Endothelial cell of umbilical vein (primary cell): ENCODE measurements at regions not wholly inside any gene's neighbourhood (a gene's known extent, or its start where the extent isn't known, plus 50 kb on each side); places are given as distances from the start of the nearest gene placed in this dataset.

ENCODE experiments used
- BruUV-seq: library from RNA; stranded (reverse); fragments of 400-500 nt; replicated peaks from 2 replicates; lab custom pipeline; 2021; lab: Mats Ljungman, UMichigan
- CTCF ChIA-PET: fragments of 300-600, 350-600 bp; sonication (Branson Sonifier 250); formaldehyde crosslinking; loops from one replicate; lab custom pipeline; 2021; ENCODE audit warnings: antibody characterized with exemption, inconsistent platforms; lab: Charles Lee
- POLR2A ChIA-PET: fragments of 300-600, 350-600 bp; sonication (Branson Sonifier 250); formaldehyde crosslinking; loops from one replicate; lab custom pipeline; 2021; ENCODE audit warnings: antibody characterized with exemption, inconsistent platforms; lab: Charles Lee
- DNase-seq: peaks from one replicate; pipeline ENCODE4 v3.0.0-alpha.2; 2011; ENCODE audit warnings: low read depth, low spot score
- FAIRE-seq: peaks from 2 replicates; lab custom pipeline; 2011; peaks lifted over from hg19 to GRCh38; lab: Jason Lieb, UNC
- H2AFZ ChIP-seq: 2 replicates; pipeline ENCODE4 v1.6.0; 2012; ENCODE audit warnings: low read depth, low read length, control low read depth, inconsistent platforms
- H3K27ac ChIP-seq: 2 replicates; pipeline ENCODE4 v1.5.1; 2011; ENCODE audit warnings: low read depth, mild to moderate bottlenecking, control low read depth, low read length, moderate library complexity; ENCODE audit not compliant: insufficient read depth
- H3K27me3 ChIP-seq, 2 experiments: 2 replicates each; pipeline versions ENCODE4 v1.6.0 to v1.6.1; 2011; ENCODE audit warnings: low read length in 2 of 2, mixed read lengths in 1 of 2; ENCODE audit not compliant: control insufficient read depth in 2 of 2, insufficient read depth in 2 of 2
- H3K36me3 ChIP-seq, 2 experiments: 2 replicates in 1 of 2; 3 replicates in 1 of 2; pipeline ENCODE4 v1.5.1; 2011; ENCODE audit warnings: low read length in 2 of 2, mild to moderate bottlenecking in 1 of 2, moderate library complexity in 1 of 2; ENCODE audit not compliant: control insufficient read depth in 2 of 2, insufficient read depth in 2 of 2; ENCODE audit errors: extremely low read depth in 1 of 2
- H3K4me1 ChIP-seq: 3 replicates; pipeline ENCODE4 v1.5.1; 2011; ENCODE audit warnings: mild to moderate bottlenecking, low read length; ENCODE audit not compliant: control insufficient read depth, insufficient read depth; ENCODE audit errors: extremely low read depth
- H3K4me2 ChIP-seq: 2 replicates; pipeline ENCODE4 v1.6.1; 2011; ENCODE audit warnings: low read length, control low read depth, mixed read lengths; ENCODE audit not compliant: insufficient read depth
- H3K4me3 ChIP-seq, 3 experiments: fragments of 200-600 bp in 1 of 3; sonication (generic), shearing (Covaris generic) in 1 of 3; replicated peaks in 1 of 3; 2 replicates each; pipeline ENCODE4 v1.5.1; 2011 to 2016; ENCODE audit warnings: control low read depth in 3 of 3, low read length in 3 of 3, mild to moderate bottlenecking in 2 of 3, inconsistent platforms in 1 of 3, low read depth in 1 of 3, moderate library complexity in 1 of 3; ENCODE audit not compliant: insufficient read depth in 1 of 3
- H3K79me2 ChIP-seq: 2 replicates; pipeline ENCODE4 v1.6.0; 2012; ENCODE audit warnings: low read length, inconsistent platforms; ENCODE audit not compliant: control insufficient read depth, insufficient read depth
- H3K9ac ChIP-seq: replicated peaks from 2 replicates; pipeline ENCODE3; 2011; ENCODE audit warnings: low read length, control low read depth; ENCODE audit not compliant: insufficient read depth; ENCODE audit errors: extremely low read depth
- H3K9me1 ChIP-seq: replicated peaks from 3 replicates; pipeline ENCODE4 v1.6.0; 2011; ENCODE audit warnings: mild to moderate bottlenecking, low read length; ENCODE audit not compliant: control insufficient read depth, insufficient read depth; ENCODE audit errors: extremely low read depth
- H3K9me3 ChIP-seq: replicated peaks from 2 replicates; pipeline ENCODE4 v1.5.1; 2012; ENCODE audit warnings: low read length, inconsistent platforms; ENCODE audit not compliant: control insufficient read depth, insufficient read depth
- H4K20me1 ChIP-seq: replicated peaks from 2 replicates; pipeline ENCODE3; 2011; ENCODE audit warnings: mild to moderate bottlenecking, low read length; ENCODE audit not compliant: control insufficient read depth, insufficient read depth; ENCODE audit errors: extremely low read depth
- EZH2 ChIP-seq: IDR thresholded peaks from 2 replicates; pipeline ENCODE4 v1.6.1; 2012; ENCODE audit warnings: borderline replicate concordance, low read depth, mild to moderate bottlenecking, moderate library complexity, low read length, inconsistent platforms; ENCODE audit not compliant: severe bottlenecking
- FOS ChIP-seq: IDR thresholded peaks from 2 replicates; pipeline ENCODE4 v1.6.1; 2011; ENCODE audit warnings: mild to moderate bottlenecking, low read length, moderate library complexity, borderline replicate concordance; ENCODE audit not compliant: insufficient read depth
- GATA2 ChIP-seq: IDR thresholded peaks from 2 replicates; pipeline ENCODE4 v1.7.0; 2011; ENCODE audit warnings: low read depth, mild to moderate bottlenecking, moderate library complexity, mixed read lengths, low read length; ENCODE audit not compliant: insufficient read length, insufficient read depth
- JUN ChIP-seq: IDR thresholded peaks from 2 replicates; pipeline ENCODE4 v1.6.1; 2011; ENCODE audit warnings: borderline replicate concordance, low read depth; ENCODE audit not compliant: insufficient read length, insufficient read depth
- MYC ChIP-seq: IDR thresholded peaks from one replicate; pipeline ENCODE4 v1.6.1; 2011; ENCODE audit warnings: mild to moderate bottlenecking, low read depth, low read length
- POLR2A ChIP-seq: IDR thresholded peaks from 2 replicates; pipeline ENCODE4 v1.6.1; 2012; ENCODE audit warnings: low read depth, mild to moderate bottlenecking, control low read depth, low read length
- POLR2AphosphoS5 ChIP-seq: IDR thresholded peaks from 2 replicates; pipeline ENCODE4 v1.6.1; 2012; ENCODE audit warnings: low read depth, mild to moderate bottlenecking, control low read depth, low read length, moderate library complexity; ENCODE audit not compliant: insufficient read depth
- dilution Hi-C: fragments of 300-500 bp; cut with MboI; formaldehyde crosslinking; loops from one replicate; pipeline ENCODE4 v1.15.0; 2019; ENCODE audit warnings: low sequenced_read_pairs; ENCODE audit not compliant: extremely low pct_ligation_motif_present
- intact Hi-C: fragments of 100-400 bp; cut with micrococcal nuclease; formaldehyde crosslinking; loops from one replicate; pipeline ENCODE4 v1.10.0; 2022
- TF ChIP-seq, protein P1 (sequence below): IDR thresholded peaks from 2 replicates; pipeline ENCODE4 v1.6.1; 2011; ENCODE audit not compliant: insufficient read depth, insufficient read length
- TF ChIP-seq, protein P2 (sequence below), 2 donors: IDR thresholded peaks; 1 replicate in 1 of 2; 2 replicates in 1 of 2; pipeline ENCODE4 v1.5.1; 2011; ENCODE audit warnings: low read length in 2 of 2, mild to moderate bottlenecking in 2 of 2, moderate library complexity in 2 of 2, control low read depth in 1 of 2, inconsistent platforms in 1 of 2, low read depth in 1 of 2; ENCODE audit not compliant: insufficient read depth in 1 of 2; ENCODE audit errors: extremely low read depth in 1 of 2

DNA sequence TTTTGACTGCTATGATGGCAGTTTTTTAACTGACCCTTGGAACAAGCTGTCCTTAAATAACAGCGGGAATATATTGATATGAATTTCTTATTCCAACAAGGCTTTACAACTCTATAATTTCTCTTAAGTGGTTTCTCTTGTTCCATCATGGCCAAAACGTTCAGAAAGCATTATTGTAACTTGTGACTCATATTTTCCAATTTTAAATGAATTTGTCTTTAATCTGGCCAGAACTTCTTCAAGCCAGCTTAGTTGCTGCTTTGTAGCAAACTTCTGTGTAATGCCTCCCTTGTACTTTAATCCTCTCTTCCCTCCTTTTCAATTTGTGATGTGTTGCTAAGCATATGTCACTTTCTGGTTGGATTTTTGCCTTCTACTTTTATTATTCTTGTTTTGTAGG lies 271.9 kb downstream of the KIF20B start:
- Histone ChIP-seq H4K20me1 (no peaks in the 10 kb centered on the region), H3K79me2 (no peaks in the 10 kb centered on the region), H2AFZ (no peak overlapping the region), H3K27me3 (no peaks in the 10 kb centered on the region), H3K9me3 (no peaks in the 10 kb centered on the region), H3K36me3 (no peaks in the 10 kb centered on the region), H3K4me3 (no peak overlapping the region), H3K4me1 (no peaks in the 10 kb centered on the region), H3K9ac (no peak overlapping the region), H3K27ac (no peak overlapping the region), H3K9me1 (no peaks in the 10 kb centered on the region), H3K4me2 (no peak overlapping the region)
- no TSS peak for BruUV-seq
- dilution Hi-C loops (no loop called here), intact Hi-C loops (no loop called here)
- TF ChIP-seq JUN (no peak), MYC (no peak), FOS (no peak), POLR2AphosphoS5 (no peak), GATA2 (no peak), EZH2 (no peak), POLR2A (no peak)
- TF ChIP-seq, protein P1, sequence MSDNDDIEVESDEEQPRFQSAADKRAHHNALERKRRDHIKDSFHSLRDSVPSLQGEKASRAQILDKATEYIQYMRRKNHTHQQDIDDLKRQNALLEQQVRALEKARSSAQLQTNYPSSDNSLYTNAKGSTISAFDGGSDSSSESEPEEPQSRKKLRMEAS, result no peak
- TF ChIP-seq, protein P2, sequence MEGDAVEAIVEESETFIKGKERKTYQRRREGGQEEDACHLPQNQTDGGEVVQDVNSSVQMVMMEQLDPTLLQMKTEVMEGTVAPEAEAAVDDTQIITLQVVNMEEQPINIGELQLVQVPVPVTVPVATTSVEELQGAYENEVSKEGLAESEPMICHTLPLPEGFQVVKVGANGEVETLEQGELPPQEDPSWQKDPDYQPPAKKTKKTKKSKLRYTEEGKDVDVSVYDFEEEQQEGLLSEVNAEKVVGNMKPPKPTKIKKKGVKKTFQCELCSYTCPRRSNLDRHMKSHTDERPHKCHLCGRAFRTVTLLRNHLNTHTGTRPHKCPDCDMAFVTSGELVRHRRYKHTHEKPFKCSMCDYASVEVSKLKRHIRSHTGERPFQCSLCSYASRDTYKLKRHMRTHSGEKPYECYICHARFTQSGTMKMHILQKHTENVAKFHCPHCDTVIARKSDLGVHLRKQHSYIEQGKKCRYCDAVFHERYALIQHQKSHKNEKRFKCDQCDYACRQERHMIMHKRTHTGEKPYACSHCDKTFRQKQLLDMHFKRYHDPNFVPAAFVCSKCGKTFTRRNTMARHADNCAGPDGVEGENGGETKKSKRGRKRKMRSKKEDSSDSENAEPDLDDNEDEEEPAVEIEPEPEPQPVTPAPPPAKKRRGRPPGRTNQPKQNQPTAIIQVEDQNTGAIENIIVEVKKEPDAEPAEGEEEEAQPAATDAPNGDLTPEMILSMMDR (IDR thresholded peaks at IDR 0.05; ENCODE audit: extremely low read depth in 1 of 2, insufficient read depth in 1 of 2, low read depth in 1 of 2, low read length in 2 of 2), result no peak
- CTCF ChIA-PET, result interaction anchor here (1.3 kb wide), 1 partner anchor 10 kb away, joined by 3 read pairs; no protein-coding TSS in a partner anchor
- POLR2A ChIA-PET, result no interaction called here
- no peak for FAIRE-seq
- no peak for DNase-seq
